ENCODE measurements at regions not wholly inside any gene's neighbourhood (a gene's known extent, or its start where the extent isn't known, plus 50 kb on each side); places are given as distances from the start of the nearest gene placed in this dataset.

GRCh38 chr10:10941127-10941730 lies 76.4 kb upstream of the CELF2 start:
- TF ChIP-seq PATZ1 (CRISPR knock-in tag; IDR thresholded peaks at IDR 0.05; ENCODE audit: borderline replicate concordance) (no peak), TOX (CRISPR knock-in tag; IDR thresholded peaks at IDR 0.05; ENCODE audit: borderline replicate concordance) (no peak), ZFP3 (CRISPR knock-in tag; IDR thresholded peaks at IDR 0.05) (no peak), ISL1 (CRISPR knock-in tag; IDR thresholded peaks at IDR 0.05) (no peak), BACH2 (CRISPR knock-in tag; IDR thresholded peaks at IDR 0.05; ENCODE audit: borderline replicate concordance) (no peak), PPARA (CRISPR knock-in tag; IDR thresholded peaks at IDR 0.05; ENCODE audit: borderline replicate concordance) (no peak), ZFP30 (CRISPR knock-in tag; IDR thresholded peaks at IDR 0.05) (no peak), POU6F1 (CRISPR knock-in tag; IDR thresholded peaks at IDR 0.05; ENCODE audit: borderline replicate concordance, low read depth) (no peak), GLIS3 (CRISPR knock-in tag; IDR thresholded peaks at IDR 0.05) (no peak), ARNTL (CRISPR knock-in tag; IDR thresholded peaks at IDR 0.05; ENCODE audit: borderline replicate concordance, low read depth) (no peak), TSHZ2 (CRISPR knock-in tag; IDR thresholded peaks at IDR 0.05) (no peak), SNAI2 (CRISPR knock-in tag; IDR thresholded peaks at IDR 0.05) (no peak), CSDC2 (CRISPR knock-in tag; IDR thresholded peaks at IDR 0.05) (no peak)
